Sigmoid colon (tissue), 6 donors: ENCODE measurements at regions not wholly inside any gene's neighbourhood (a gene's known extent, or its start where the extent isn't known, plus 50 kb on each side); places are given as distances from the start of the nearest gene placed in this dataset.
A peak's percentile ranks its signal among the peaks of the same experiment; 100 is the strongest.

Source experiments
- DNase-seq: peaks from one replicate; pipeline ENCODE4 v3.0.0-alpha.2; 2019
- H3K27ac ChIP-seq, 4 donors: fragments of 200-600 bp; sonication (generic); one replicate each; pipeline ENCODE4 v1.5.1; 2016 to 2019; ENCODE audit warnings: mild to moderate bottlenecking in 1 of 4
- H3K27me3 ChIP-seq, 3 donors: fragments of 200-600 bp; sonication (generic); one replicate each; pipeline ENCODE4 v1.5.1; 2019; ENCODE audit warnings: mild to moderate bottlenecking in 1 of 3
- H3K36me3 ChIP-seq, 4 donors: fragments of 200-600 bp; sonication (generic); one replicate each; pipeline ENCODE4 v1.5.1; 2016 to 2019
- H3K4me1 ChIP-seq, 4 donors: fragments of 200-600 bp; sonication (generic); one replicate each; pipeline ENCODE4 v1.5.1; 2017 to 2019
- H3K4me3 ChIP-seq, 4 donors: fragments of 200-600 bp; sonication (generic); one replicate each; pipeline ENCODE4 v1.5.1; 2017 to 2019; ENCODE audit warnings: mild to moderate bottlenecking in 2 of 4, moderate library complexity in 1 of 4
- H3K9me3 ChIP-seq, 4 donors: fragments of 200-600 bp in 3 of 4; sonication (generic) in 3 of 4; one replicate each; pipeline versions ENCODE4 v1.5.1 to v1.6.1; 2013 to 2019
- CTCF ChIP-seq, 4 experiments: fragments of 450-650 bp in 3 of 4; fragments of 200-600 bp in 1 of 4; IDR thresholded peaks; one replicate each; pipeline ENCODE4 v1.5.1; 2016 to 2019; ENCODE audit warnings: antibody characterized with exemption in 4 of 4, mild to moderate bottlenecking in 3 of 4, moderate library complexity in 2 of 4
- EP300 ChIP-seq, 4 donors: sonication (generic); formaldehyde crosslinking; IDR thresholded peaks; one replicate each; pipeline ENCODE4 v1.6.1; 2017; ENCODE audit warnings: antibody characterized with exemption in 4 of 4
- POLR2A ChIP-seq, 2 donors: fragments of 450-650 bp; IDR thresholded peaks; one replicate each; pipeline ENCODE4 v1.6.1; 2016; ENCODE audit warnings: antibody characterized with exemption in 2 of 2, mild to moderate bottlenecking in 2 of 2, moderate library complexity in 2 of 2
- POLR2AphosphoS5 ChIP-seq, 4 donors: sonication (generic); formaldehyde crosslinking; IDR thresholded peaks; one replicate each; pipeline ENCODE4 v1.6.1; 2017; ENCODE audit warnings: antibody characterized with exemption in 4 of 4
- WGBS, 2 donors: extraction: QIAGEN DNeasy Blood & Tissue Kit; methylation state at CpG; one replicate each; pipeline ENCODE4 v1.1.7; 2013; 5-methylcytosine and 5-hydroxymethylcytosine counted together
- intact Hi-C: fragments of 100-400 bp; cut with DNase I; formaldehyde crosslinking; loops from one replicate; pipeline ENCODE4 v1.15.1; 2023
- donor health status: healthy with polysubstance abuse.
- donor health status: healthy.

GRCh38 chr4:138595731-138596460 lies 353.7 kb upstream of the SLC7A11 start:
- 68 to 72% methylated on average over 4 of the region's 4 CpGs for WGBS, 2 donors
- TF ChIP-seq POLR2AphosphoS5 (IDR thresholded peaks at IDR 0.05) (peak in 1 of 4 donors; percentile 43), EP300 (IDR thresholded peaks at IDR 0.05) (no peak)
- peak overlapping the region in 1 of 4 donors; percentile 51 for H3K27ac ChIP-seq
- H3K36me3 ChIP-seq: no peaks in the 10 kb centered on the region
- peaks cover 0 to 17% (median 13%) of the 10 kb centered on the region in 4 donors for H3K4me1 ChIP-seq
- no peaks in the 10 kb centered on the region for H3K27me3 ChIP-seq
- DNase-seq: no peak
- no peak overlapping the region for H3K4me3 ChIP-seq
- H3K9me3 ChIP-seq: no peaks in the 10 kb centered on the region
- intact Hi-C loops: no loop called here

- WGBS, 2 donors: 66 to 86% methylated on average over 2 of the region's 2 CpGs
- Histone ChIP-seq H3K27ac (peak overlapping the region in 1 of 4 donors; percentile 51), H3K4me1 (peaks cover 0 to 17% (median 13%) of the 10 kb centered on the region in 4 donors), H3K27me3 (no peaks in the 10 kb centered on the region), H3K4me3 (no peak overlapping the region), H3K36me3 (no peaks in the 10 kb centered on the region), H3K9me3 (no peaks in the 10 kb centered on the region)
- DNase-seq: no peak
- no peak for TF ChIP-seq EP300 (IDR thresholded peaks at IDR 0.05)
- TF ChIP-seq CTCF (IDR thresholded peaks at IDR 0.05): no peak
- TF ChIP-seq POLR2AphosphoS5 (IDR thresholded peaks at IDR 0.05): no peak
- no peak for TF ChIP-seq POLR2A (IDR thresholded peaks at IDR 0.05)
- intact Hi-C loops: no loop called here
These were observed 353.0 kb upstream of the SLC7A11 start for GRCh38 chr4:138595171-138595570.

GRCh38 chr4:138592796-138593195 lies 350.6 kb upstream of the SLC7A11 start:
- Histone ChIP-seq H3K4me1 (peaks cover 0 to 23% (median 13%) of the 10 kb centered on the region in 4 donors), H3K27me3 (no peaks in the 10 kb centered on the region), H3K9me3 (no peaks in the 10 kb centered on the region), H3K36me3 (no peaks in the 10 kb centered on the region), H3K27ac (no peak overlapping the region), H3K4me3 (no peak overlapping the region)
- no peak for DNase-seq
- WGBS, 2 donors: 81 to 87% methylated on average over 2 of the region's 2 CpGs
- intact Hi-C loops: no loop called here
- TF ChIP-seq EP300 (IDR thresholded peaks at IDR 0.05) (no peak), POLR2AphosphoS5 (IDR thresholded peaks at IDR 0.05) (no peak), CTCF (IDR thresholded peaks at IDR 0.05) (no peak), POLR2A (IDR thresholded peaks at IDR 0.05) (no peak)

- TF ChIP-seq CTCF (IDR thresholded peaks at IDR 0.05) (no peak), EP300 (IDR thresholded peaks at IDR 0.05) (no peak), POLR2AphosphoS5 (IDR thresholded peaks at IDR 0.05) (no peak), POLR2A (IDR thresholded peaks at IDR 0.05) (no peak)
- Histone ChIP-seq H3K36me3 (no peaks in the 10 kb centered on the region), H3K27ac (no peak overlapping the region), H3K9me3 (no peaks in the 10 kb centered on the region), H3K4me3 (no peak overlapping the region), H3K4me1 (peaks cover 0 to 21% (median 12%) of the 10 kb centered on the region in 4 donors), H3K27me3 (no peaks in the 10 kb centered on the region)
- DNase-seq: no peak
- intact Hi-C loops: no loop called here
- 37 to 41% methylated on average over 1 of the region's 1 CpG for WGBS, 2 donors
These were observed 349.7 kb upstream of the SLC7A11 start for GRCh38 chr4:138591808-138592207.

- Histone ChIP-seq H3K9me3 (no peaks in the 10 kb centered on the region), H3K27ac (no peak overlapping the region), H3K36me3 (no peaks in the 10 kb centered on the region), H3K4me1 (peaks cover 0 to 6% (median 0%) of the 10 kb centered on the region in 4 donors), H3K27me3 (no peaks in the 10 kb centered on the region), H3K4me3 (no peak overlapping the region)
- no peak for DNase-seq
- intact Hi-C loops: no loop called here
- no peak for TF ChIP-seq POLR2AphosphoS5 (IDR thresholded peaks at IDR 0.05)
- no peak for TF ChIP-seq EP300 (IDR thresholded peaks at IDR 0.05)
- TF ChIP-seq CTCF (IDR thresholded peaks at IDR 0.05): no peak
- no peak for TF ChIP-seq POLR2A (IDR thresholded peaks at IDR 0.05)
These were observed 346.4 kb upstream of the SLC7A11 start for GRCh38 chr4:138588501-138588900.
